DOHH2 (cell line): ENCODE measurements at regions not wholly inside any gene's neighbourhood (a gene's known extent, or its start where the extent isn't known, plus 50 kb on each side); places are given as distances from the start of the nearest gene placed in this dataset.

ENCODE experiments used
- H3F3A ChIP-seq: fragments of 200-600 bp; sonication (generic), shearing (Covaris generic); 2 replicates; pipeline ENCODE4 v1.6.0; 2016; ENCODE audit warnings: antibody characterized with exemption, mild to moderate bottlenecking; ENCODE audit not compliant: control insufficient read depth, insufficient read depth
- H3K27ac ChIP-seq: fragments of 200-600 bp; sonication (generic); 2 replicates; pipeline ENCODE4 v1.5.1; 2014; ENCODE audit warnings: low read depth, mild to moderate bottlenecking, low read length, moderate library complexity
- H3K27me3 ChIP-seq: fragments of 200-600 bp; sonication (generic); 2 replicates; pipeline ENCODE4 v1.6.1; 2014; ENCODE audit warnings: mild to moderate bottlenecking, low read length, mixed read lengths; ENCODE audit not compliant: control insufficient read depth
- H3K36me3 ChIP-seq: fragments of 200-600 bp; sonication (generic); 2 replicates; pipeline ENCODE4 v1.6.1; 2014; ENCODE audit warnings: mild to moderate bottlenecking, low read length, moderate library complexity, mixed read lengths; ENCODE audit not compliant: control insufficient read depth
- H3K4me1 ChIP-seq: fragments of 200-600 bp; sonication (generic); 2 replicates; pipeline ENCODE4 v1.6.1; 2014; ENCODE audit warnings: mild to moderate bottlenecking, low read length, mixed read lengths; ENCODE audit not compliant: control insufficient read depth
- H3K4me2 ChIP-seq: fragments of 200-600 bp; sonication (generic); 2 replicates; pipeline ENCODE4 v1.6.0; 2014; ENCODE audit warnings: mild to moderate bottlenecking, low read length, moderate library complexity
- H3K4me3 ChIP-seq: fragments of 200-600 bp; sonication (generic); 2 replicates; pipeline ENCODE4 v1.5.1; 2014; ENCODE audit warnings: mild to moderate bottlenecking, low read length, mixed read lengths
- H3K79me2 ChIP-seq: fragments of 200-600 bp; sonication (generic); 2 replicates; pipeline ENCODE4 v1.6.1; 2014; ENCODE audit warnings: mild to moderate bottlenecking, low read length, mixed read lengths; ENCODE audit not compliant: control insufficient read depth
- H3K9me2 ChIP-seq: fragments of 200-600 bp; sonication (generic); replicated peaks from 2 replicates; pipeline ENCODE4 v1.6.1; 2014; ENCODE audit warnings: mild to moderate bottlenecking, low read length, mixed read lengths; ENCODE audit not compliant: control insufficient read depth
- H3K9me3 ChIP-seq: fragments of 200-600 bp; sonication (generic); 2 replicates; pipeline ENCODE4 v1.6.1; 2014; ENCODE audit warnings: antibody characterized with exemption, low read length, mixed read lengths; ENCODE audit not compliant: control insufficient read depth, insufficient read depth
- H4K20me1 ChIP-seq: fragments of 200-600 bp; sonication (generic); 2 replicates; pipeline ENCODE4 v1.6.0; 2014; ENCODE audit warnings: low read depth, mild to moderate bottlenecking, antibody characterized with exemption, low read length, moderate library complexity; ENCODE audit not compliant: control insufficient read depth, insufficient read depth
- EZH2phosphoT487 ChIP-seq: fragments of 200-600 bp; sonication (generic); IDR thresholded peaks from 2 replicates; pipeline ENCODE4 v1.6.1; 2017; ENCODE audit warnings: borderline replicate concordance, mild to moderate bottlenecking, antibody characterized with exemption, low read length, moderate library complexity, mixed read lengths
- TF ChIP-seq, protein P1 (sequence below): fragments of 200-600 bp; sonication (generic); IDR thresholded peaks from one replicate; pipeline ENCODE4 v1.5.1; 2014; ENCODE audit warnings: antibody characterized with exemption, mild to moderate bottlenecking, low read depth, low read length; ENCODE audit not compliant: poor library complexity, severe bottlenecking

GRCh38 chr6:125693480-125693879, 56.0 kb upstream of the HEY2 start:
- Histone ChIP-seq H3K27ac (no peak overlapping the region), H4K20me1 (no peaks in the 10 kb centered on the region), H3K9me3 (0 out of 2 replicates have a peak, but pooled peaks cover 4% of the 10 kb centered on the region), H3K36me3 (no peaks in the 10 kb centered on the region), H3K9me2 (no peaks in the 10 kb centered on the region), H3K27me3 (no peaks in the 10 kb centered on the region), H3K4me3 (no peak overlapping the region), H3K4me2 (no peak overlapping the region), H3F3A (no peaks in the 10 kb centered on the region), H3K4me1 (no peaks in the 10 kb centered on the region), H3K79me2 (no peaks in the 10 kb centered on the region)
- TF ChIP-seq, protein P1, sequence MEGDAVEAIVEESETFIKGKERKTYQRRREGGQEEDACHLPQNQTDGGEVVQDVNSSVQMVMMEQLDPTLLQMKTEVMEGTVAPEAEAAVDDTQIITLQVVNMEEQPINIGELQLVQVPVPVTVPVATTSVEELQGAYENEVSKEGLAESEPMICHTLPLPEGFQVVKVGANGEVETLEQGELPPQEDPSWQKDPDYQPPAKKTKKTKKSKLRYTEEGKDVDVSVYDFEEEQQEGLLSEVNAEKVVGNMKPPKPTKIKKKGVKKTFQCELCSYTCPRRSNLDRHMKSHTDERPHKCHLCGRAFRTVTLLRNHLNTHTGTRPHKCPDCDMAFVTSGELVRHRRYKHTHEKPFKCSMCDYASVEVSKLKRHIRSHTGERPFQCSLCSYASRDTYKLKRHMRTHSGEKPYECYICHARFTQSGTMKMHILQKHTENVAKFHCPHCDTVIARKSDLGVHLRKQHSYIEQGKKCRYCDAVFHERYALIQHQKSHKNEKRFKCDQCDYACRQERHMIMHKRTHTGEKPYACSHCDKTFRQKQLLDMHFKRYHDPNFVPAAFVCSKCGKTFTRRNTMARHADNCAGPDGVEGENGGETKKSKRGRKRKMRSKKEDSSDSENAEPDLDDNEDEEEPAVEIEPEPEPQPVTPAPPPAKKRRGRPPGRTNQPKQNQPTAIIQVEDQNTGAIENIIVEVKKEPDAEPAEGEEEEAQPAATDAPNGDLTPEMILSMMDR = no peak

DNA sequence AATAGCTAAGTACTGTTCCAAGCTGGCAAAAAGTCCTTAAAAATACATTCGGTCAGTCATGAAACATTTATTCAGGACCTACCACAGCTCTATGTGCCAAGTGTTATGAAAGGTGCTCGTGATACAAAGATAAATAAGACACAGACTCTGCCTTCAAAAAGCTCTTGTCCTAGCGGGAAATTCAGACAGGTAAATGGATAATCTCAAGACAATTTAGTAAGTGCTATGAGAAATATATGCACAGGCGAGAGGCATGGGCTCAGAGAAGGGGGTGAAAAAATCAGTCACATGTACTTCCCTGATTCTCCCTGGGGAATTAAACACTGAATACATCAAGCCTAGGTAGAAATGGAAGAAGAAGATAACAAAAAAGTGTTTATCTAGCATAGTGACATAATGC, 49.8 kb upstream of the HEY2 start:
- Histone ChIP-seq H3K4me3 (no peak overlapping the region), H3K79me2 (no peaks in the 10 kb centered on the region), H3K9me3 (no peaks in the 10 kb centered on the region), H3K27ac (no peak overlapping the region), H3K36me3 (no peaks in the 10 kb centered on the region), H4K20me1 (no peaks in the 10 kb centered on the region), H3K9me2 (no peaks in the 10 kb centered on the region), H3F3A (no peaks in the 10 kb centered on the region), H3K4me1 (peaks cover 6% of the 10 kb centered on the region), H3K4me2 (no peak overlapping the region), H3K27me3 (no peaks in the 10 kb centered on the region)
- no peak for TF ChIP-seq EZH2phosphoT487
- TF ChIP-seq, protein P1 = no peak
